Amygdala (tissue), 56 donors: ENCODE measurements at regions not wholly inside any gene's neighbourhood (a gene's known extent, or its start where the extent isn't known, plus 50 kb on each side); places are given as distances from the start of the nearest gene placed in this dataset.

Experiments used
- DNase-seq, 56 donors: peaks; one replicate each; lab custom pipeline; 2025; lab: John Stamatoyannopoulos, UW

- DNase-seq = peak in 10 of 56 donors; percentile 5 to 36 (median 16)
These were observed 65.7 kb upstream of the KSR1 start for GRCh38 chr17:27390540-27390939.

GRCh38 chr17:27391427-27391826 lies 64.8 kb upstream of the KSR1 start:
- DNase-seq = no peak

GRCh38 chr17:27396045-27396444 lies 60.2 kb upstream of the KSR1 start:
- no peak for DNase-seq

GRCh38 chr17:27396941-27397340 lies 59.3 kb upstream of the KSR1 start:
- no peak for DNase-seq

- no peak for DNase-seq
These were observed 57.6 kb upstream of the KSR1 start for GRCh38 chr17:27398691-27399090.

- no peak for DNase-seq
These were observed 55.3 kb upstream of the KSR1 start for GRCh38 chr17:27400991-27401390.

- DNase-seq = no peak
These were observed 53.3 kb upstream of the KSR1 start for GRCh38 chr17:27402943-27403342.

GRCh38 chr17:27403480-27404005 lies 52.7 kb upstream of the KSR1 start:
- DNase-seq = no peak

- DNase-seq = no peak
These were observed 51.6 kb upstream of the KSR1 start for GRCh38 chr17:27404676-27405075.
